ENCODE measurements at regions not wholly inside any gene's neighbourhood (a gene's known extent, or its start where the extent isn't known, plus 50 kb on each side); places are given as distances from the start of the nearest gene placed in this dataset.

DNA sequence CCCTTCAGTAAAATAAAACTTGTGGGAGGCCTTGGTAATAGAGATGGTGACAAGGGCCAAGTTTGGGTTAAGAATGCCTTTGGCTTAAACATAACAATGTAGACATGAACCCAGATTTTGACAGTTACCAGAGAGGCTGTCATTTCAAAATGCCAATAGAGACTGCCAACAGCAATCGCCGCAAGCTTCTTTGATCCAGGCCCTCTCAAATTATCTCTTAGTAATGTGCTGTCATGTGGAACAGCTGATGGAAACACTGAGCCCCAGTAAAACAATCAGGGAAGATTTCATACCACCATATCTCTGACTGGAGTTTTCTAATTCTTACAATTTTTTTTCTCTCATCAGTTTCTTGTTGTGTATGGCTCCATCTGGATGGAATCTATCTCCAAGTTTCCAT lies 80.5 kb downstream of the ZNF330 start:
- DNase-seq (ENCODE audit: low spot score), result no peak
- TF ChIP-seq, protein P1, sequence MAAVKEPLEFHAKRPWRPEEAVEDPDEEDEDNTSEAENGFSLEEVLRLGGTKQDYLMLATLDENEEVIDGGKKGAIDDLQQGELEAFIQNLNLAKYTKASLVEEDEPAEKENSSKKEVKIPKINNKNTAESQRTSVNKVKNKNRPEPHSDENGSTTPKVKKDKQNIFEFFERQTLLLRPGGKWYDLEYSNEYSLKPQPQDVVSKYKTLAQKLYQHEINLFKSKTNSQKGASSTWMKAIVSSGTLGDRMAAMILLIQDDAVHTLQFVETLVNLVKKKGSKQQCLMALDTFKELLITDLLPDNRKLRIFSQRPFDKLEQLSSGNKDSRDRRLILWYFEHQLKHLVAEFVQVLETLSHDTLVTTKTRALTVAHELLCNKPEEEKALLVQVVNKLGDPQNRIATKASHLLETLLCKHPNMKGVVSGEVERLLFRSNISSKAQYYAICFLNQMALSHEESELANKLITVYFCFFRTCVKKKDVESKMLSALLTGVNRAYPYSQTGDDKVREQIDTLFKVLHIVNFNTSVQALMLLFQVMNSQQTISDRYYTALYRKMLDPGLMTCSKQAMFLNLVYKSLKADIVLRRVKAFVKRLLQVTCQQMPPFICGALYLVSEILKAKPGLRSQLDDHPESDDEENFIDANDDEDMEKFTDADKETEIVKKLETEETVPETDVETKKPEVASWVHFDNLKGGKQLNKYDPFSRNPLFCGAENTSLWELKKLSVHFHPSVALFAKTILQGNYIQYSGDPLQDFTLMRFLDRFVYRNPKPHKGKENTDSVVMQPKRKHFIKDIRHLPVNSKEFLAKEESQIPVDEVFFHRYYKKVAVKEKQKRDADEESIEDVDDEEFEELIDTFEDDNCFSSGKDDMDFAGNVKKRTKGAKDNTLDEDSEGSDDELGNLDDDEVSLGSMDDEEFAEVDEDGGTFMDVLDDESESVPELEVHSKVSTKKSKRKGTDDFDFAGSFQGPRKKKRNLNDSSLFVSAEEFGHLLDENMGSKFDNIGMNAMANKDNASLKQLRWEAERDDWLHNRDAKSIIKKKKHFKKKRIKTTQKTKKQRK (IDR thresholded peaks at IDR 0.05; ENCODE audit: low read length), result no peak
- no peak for TF ChIP-seq GATAD2A (CRISPR knock-in tag; IDR thresholded peaks at IDR 0.05)
- no peak for TF ChIP-seq NR2F2 (IDR thresholded peaks at IDR 0.05; ENCODE audit: borderline replicate concordance, low read depth)
- no peak for TF ChIP-seq NFE2 (CRISPR knock-in tag; IDR thresholded peaks at IDR 0.05)
- TF ChIP-seq ZBTB1 (CRISPR knock-in tag; IDR thresholded peaks at IDR 0.05; ENCODE audit: borderline replicate concordance), result no peak
- Histone ChIP-seq H2AFZ (ENCODE audit: low read length) (no peak overlapping the region), H3K4me2 (ENCODE audit: low read depth, low read length) (no peak overlapping the region), H4K20me1 (ENCODE audit: insufficient read depth, low read length) (no peaks in the 10 kb centered on the region), H3K79me2 (ENCODE audit: insufficient read depth, low read length) (no peaks in the 10 kb centered on the region), H3K27me3 (ENCODE audit: control insufficient read depth in 1 of 2, insufficient read depth in 2 of 2, low read length in 2 of 2) (no peaks in the 10 kb centered on the region), H3K9ac (ENCODE audit: insufficient read depth, low read depth, low read length) (no peak overlapping the region), H3K36me3 (replicated peaks in 1 of 2; ENCODE audit: control insufficient read depth in 1 of 2, insufficient read depth in 2 of 2, low read length in 2 of 2) (no peaks in the 10 kb centered on the region), H3K4me3 (replicated peaks in 1 of 3; ENCODE audit: insufficient read depth in 1 of 3, low read depth in 2 of 3, low read length in 3 of 3) (no peak overlapping the region), H3K9me3 (ENCODE audit: low read length) (no peaks in the 10 kb centered on the region), H3K27ac (ENCODE audit: extremely low read length, insufficient read depth, low read length) (no peak overlapping the region), H3K4me1 (ENCODE audit: insufficient read depth, low read length) (no peaks in the 10 kb centered on the region)
- in situ Hi-C loops (cut with HindIII; ENCODE audit: extremely low pct_ligation_motif_present, low pct_unique_long_range_greater_than_20kb) (no loop called here), intact Hi-C loops (cut with micrococcal nuclease; ENCODE audit: unreplicated experiment) (no loop called here)
- no peak for FAIRE-seq
- WGBS (ENCODE audit: low lambda C conversion rate), result 25% methylated on average over 2 of the region's 2 CpGs
- no peak for ATAC-seq
- CTCF ChIA-PET (ENCODE audit: low intra/inter-chr PET ratio, low total read pairs), result no interaction called here
- no TSS peak for BruUV-seq (replicated peaks)
- POLR2A ChIA-PET, result no interaction called here

DNA sequence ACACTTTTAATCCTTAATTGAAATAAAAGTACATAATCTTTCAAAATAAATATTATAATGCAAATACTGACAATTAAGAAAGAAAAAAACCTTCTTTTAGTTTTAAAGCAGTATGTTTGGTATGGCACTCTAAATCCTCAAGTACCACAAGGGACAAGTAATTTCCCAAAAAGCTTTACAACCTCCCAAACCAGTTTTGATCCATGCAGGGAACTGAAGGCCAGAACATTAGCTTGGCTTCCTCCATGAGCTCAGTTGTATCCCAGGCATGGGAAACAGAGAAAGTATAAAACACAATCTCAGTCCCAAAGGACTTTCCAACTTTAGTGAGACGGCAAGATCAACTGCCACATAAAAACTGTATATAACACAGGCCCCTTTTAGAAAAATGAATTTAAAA lies 82.2 kb downstream of the ZNF330 start:
- DNase-seq (ENCODE audit: low spot score), result no peak
- BruUV-seq (replicated peaks), result no TSS peak
- Histone ChIP-seq H2AFZ (ENCODE audit: low read length) (no peak overlapping the region), H3K27me3 (ENCODE audit: control insufficient read depth in 1 of 2, insufficient read depth in 2 of 2, low read length in 2 of 2) (no peaks in the 10 kb centered on the region), H3K36me3 (replicated peaks in 1 of 2; ENCODE audit: control insufficient read depth in 1 of 2, insufficient read depth in 2 of 2, low read length in 2 of 2) (no peaks in the 10 kb centered on the region), H3K9ac (ENCODE audit: insufficient read depth, low read depth, low read length) (no peak overlapping the region), H3K4me3 (replicated peaks in 1 of 3; ENCODE audit: insufficient read depth in 1 of 3, low read depth in 2 of 3, low read length in 3 of 3) (no peak overlapping the region), H4K20me1 (ENCODE audit: insufficient read depth, low read length) (no peaks in the 10 kb centered on the region), H3K9me3 (ENCODE audit: low read length) (no peaks in the 10 kb centered on the region), H3K4me2 (ENCODE audit: low read depth, low read length) (no peak overlapping the region), H3K79me2 (ENCODE audit: insufficient read depth, low read length) (no peaks in the 10 kb centered on the region), H3K27ac (ENCODE audit: extremely low read length, insufficient read depth, low read length) (no peak overlapping the region), H3K4me1 (ENCODE audit: insufficient read depth, low read length) (no peaks in the 10 kb centered on the region)
- FAIRE-seq, result no peak
- ChIA-PET POLR2A (no interaction called here), CTCF (ENCODE audit: low intra/inter-chr PET ratio, low total read pairs) (no interaction called here)
- intact Hi-C loops (cut with micrococcal nuclease; ENCODE audit: unreplicated experiment), result no loop called here
- no peak for ATAC-seq
- in situ Hi-C loops (cut with HindIII; ENCODE audit: extremely low pct_ligation_motif_present, low pct_unique_long_range_greater_than_20kb), result no loop called here
- WGBS (ENCODE audit: low lambda C conversion rate), result 0% methylated on average over 1 of the region's 1 CpG
- TF ChIP-seq CHD2 (IDR thresholded peaks at IDR 0.05; ENCODE audit: low read depth, low read length) (no peak), SYNCRIP (IDR thresholded peaks at IDR 0.05; ENCODE audit: insufficient read depth, low read depth, low read length) (no peak), ZNF274 (CRISPR knock-in tag; IDR thresholded peaks at IDR 0.05) (no peak)
- TF ChIP-seq, protein P2, sequence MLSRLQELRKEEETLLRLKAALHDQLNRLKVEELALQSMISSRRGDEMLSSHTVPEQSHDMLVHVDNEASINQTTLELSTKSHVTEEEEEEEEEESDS (CRISPR knock-in tag; IDR thresholded peaks at IDR 0.05; ENCODE audit: borderline replicate concordance), result no peak
- TF ChIP-seq, protein P3, sequence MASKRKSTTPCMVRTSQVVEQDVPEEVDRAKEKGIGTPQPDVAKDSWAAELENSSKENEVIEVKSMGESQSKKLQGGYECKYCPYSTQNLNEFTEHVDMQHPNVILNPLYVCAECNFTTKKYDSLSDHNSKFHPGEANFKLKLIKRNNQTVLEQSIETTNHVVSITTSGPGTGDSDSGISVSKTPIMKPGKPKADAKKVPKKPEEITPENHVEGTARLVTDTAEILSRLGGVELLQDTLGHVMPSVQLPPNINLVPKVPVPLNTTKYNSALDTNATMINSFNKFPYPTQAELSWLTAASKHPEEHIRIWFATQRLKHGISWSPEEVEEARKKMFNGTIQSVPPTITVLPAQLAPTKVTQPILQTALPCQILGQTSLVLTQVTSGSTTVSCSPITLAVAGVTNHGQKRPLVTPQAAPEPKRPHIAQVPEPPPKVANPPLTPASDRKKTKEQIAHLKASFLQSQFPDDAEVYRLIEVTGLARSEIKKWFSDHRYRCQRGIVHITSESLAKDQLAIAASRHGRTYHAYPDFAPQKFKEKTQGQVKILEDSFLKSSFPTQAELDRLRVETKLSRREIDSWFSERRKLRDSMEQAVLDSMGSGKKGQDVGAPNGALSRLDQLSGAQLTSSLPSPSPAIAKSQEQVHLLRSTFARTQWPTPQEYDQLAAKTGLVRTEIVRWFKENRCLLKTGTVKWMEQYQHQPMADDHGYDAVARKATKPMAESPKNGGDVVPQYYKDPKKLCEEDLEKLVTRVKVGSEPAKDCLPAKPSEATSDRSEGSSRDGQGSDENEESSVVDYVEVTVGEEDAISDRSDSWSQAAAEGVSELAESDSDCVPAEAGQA (IDR thresholded peaks at IDR 0.05; ENCODE audit: low read depth), result no peak
- TF ChIP-seq, protein P3 (CRISPR knock-in tag; IDR thresholded peaks at IDR 0.05; ENCODE audit: borderline replicate concordance), result no peak
